OCI-LY3 (cell line): ENCODE measurements at regions not wholly inside any gene's neighbourhood (a gene's known extent, or its start where the extent isn't known, plus 50 kb on each side); places are given as distances from the start of the nearest gene placed in this dataset.

Experiments used
- CTCF ChIP-seq: fragments of 200-600, 300-600 bp; sonication (generic); IDR thresholded peaks from 2 replicates; pipeline ENCODE4 v1.5.1; 2014; ENCODE audit warnings: antibody characterized with exemption, low read length, low read depth
- EZH2phosphoT487 ChIP-seq: fragments of 200-600 bp; shearing (Covaris generic); IDR thresholded peaks from 2 replicates; pipeline ENCODE4 v1.6.1; 2018; ENCODE audit warnings: antibody characterized with exemption, mixed run types, low read depth

- TF ChIP-seq CTCF, result no peak
- TF ChIP-seq EZH2phosphoT487, result no peak
These were observed 183.8 kb downstream of the SNX19 start for GRCh38 chr11:130732476-130732875.
